HG02642 (cell line): ENCODE measurements at regions not wholly inside any gene's neighbourhood (a gene's known extent, or its start where the extent isn't known, plus 50 kb on each side); places are given as distances from the start of the nearest gene placed in this dataset.

Experiments
- ATAC-seq: cut with Tn5 transposase; IDR thresholded peaks from one replicate; pipeline ENCODE4 v1.9.1; 2021; ENCODE audit warnings: mild to moderate bottlenecking; ENCODE audit not compliant: unreplicated experiment, poor library complexity

DNA sequence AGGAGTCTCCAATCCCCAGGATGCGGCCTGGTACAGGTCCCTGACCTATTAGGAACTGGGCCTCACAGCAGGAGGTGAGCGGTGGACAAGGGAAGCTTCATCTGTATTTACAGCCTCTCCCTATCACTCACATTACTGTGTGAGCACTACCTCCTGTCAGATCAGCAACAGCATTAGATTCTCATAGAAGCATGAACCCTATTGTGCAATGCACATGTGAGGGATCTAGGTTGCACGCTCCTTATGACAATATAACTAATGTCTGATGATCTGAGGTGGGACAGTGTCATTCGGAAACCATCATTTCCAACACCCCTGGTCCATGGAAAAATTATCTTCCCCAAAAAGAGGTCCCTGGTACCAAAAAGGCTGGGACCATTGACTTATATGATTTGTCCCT lies 1000.5 kb downstream of the FLRT2 start:
- ATAC-seq, result no peak

DNA sequence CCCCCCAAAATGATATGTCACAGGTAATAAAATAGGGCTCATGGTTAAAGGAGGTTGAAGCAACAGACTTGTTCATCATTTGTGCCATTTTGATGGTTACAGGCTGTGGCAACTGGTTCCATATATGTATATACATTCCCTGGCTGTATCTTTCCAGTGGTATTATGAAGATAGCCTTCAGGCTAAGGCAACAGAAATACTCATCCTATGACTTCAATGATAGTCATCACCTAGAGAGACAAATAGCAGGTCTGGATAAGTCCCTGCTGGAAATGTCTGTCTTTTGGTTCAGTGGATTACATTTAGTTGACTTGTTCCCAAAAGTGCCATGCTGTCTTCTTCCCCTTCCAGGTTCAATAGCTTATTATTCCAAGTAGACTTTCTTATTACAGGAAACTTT lies 997.4 kb downstream of the FLRT2 start:
- ATAC-seq, result no peak

DNA sequence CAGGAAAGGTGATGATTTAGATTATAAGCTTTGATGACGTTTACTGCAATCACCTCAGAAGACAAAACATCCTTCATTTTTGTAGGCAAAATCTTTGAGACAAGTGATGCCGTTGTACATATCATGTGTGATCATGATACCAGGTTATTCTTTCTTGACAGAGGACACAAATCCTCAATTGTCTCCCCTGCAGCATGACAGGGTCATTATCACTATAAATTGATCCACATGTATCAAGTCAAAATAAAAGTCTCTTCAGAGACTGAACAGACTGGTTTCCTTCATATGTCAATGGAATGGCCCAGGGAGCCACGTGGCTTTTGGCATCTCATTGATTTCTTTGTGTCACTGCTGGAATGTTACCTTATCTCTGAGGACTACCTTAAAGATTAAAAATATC lies 995.7 kb downstream of the FLRT2 start:
- ATAC-seq, result no peak

GRCh38 chr14:86521843-86522242 lies 991.9 kb downstream of the FLRT2 start:
- no peak for ATAC-seq

DNA sequence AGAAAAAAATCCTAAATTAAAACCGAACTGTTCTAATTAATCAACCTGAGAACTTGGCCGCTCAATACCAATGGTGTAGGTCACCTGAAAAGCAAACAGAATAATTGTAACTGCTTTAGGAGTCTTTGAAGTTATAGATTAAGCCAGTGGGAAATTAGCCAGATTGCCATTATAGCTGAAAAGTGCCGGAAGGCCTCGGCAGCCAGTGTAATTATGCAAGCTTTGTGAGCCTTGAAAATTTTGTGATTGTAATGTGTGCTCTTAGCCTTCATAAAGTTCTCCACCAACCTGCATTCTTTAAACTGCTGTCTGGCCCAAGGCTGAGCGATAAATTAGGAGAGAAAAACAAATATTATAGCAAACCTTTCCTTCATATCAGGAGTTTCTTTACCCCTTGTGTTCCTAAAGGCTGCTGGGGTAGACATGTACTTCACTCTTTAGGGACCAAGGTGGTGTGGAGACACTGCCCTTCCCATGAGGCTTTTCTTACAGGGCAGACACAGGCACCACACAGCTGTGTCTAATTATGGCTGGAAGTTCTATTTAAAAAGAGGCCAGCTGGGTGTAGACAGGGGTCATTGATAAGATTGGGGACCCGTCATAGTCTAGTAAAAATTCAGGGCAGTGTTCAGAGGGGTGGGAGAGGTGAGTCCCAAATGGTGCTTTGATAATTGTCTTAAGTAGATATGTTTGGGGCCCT lies 991.2 kb downstream of the FLRT2 start:
- no peak for ATAC-seq

- no peak for ATAC-seq
Measured at GRCh38 chr14:86518298-86518697, 988.4 kb downstream of the FLRT2 start.

GRCh38 chr14:86515195-86515594 lies 985.3 kb downstream of the FLRT2 start:
- no peak for ATAC-seq

DNA sequence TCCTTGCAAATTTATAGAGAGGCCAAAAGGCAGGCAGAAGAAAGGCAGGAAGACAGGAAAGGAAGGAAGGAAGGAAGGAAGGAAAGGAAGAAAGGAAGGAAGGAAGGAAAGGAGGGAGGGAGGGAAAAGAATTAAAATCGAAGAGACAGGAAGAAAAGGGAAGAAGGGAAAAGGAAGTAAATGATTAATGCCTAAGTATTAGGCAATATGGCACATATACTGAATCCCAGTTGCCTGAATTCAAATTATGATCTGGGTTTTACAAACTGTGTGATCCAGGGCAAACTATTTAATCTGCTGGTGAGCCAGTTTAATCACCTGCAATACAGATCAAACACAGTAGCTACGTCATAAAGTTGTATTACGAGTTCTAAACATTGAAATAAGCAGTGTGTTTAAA lies 983.6 kb downstream of the FLRT2 start:
- ATAC-seq, result no peak

DNA sequence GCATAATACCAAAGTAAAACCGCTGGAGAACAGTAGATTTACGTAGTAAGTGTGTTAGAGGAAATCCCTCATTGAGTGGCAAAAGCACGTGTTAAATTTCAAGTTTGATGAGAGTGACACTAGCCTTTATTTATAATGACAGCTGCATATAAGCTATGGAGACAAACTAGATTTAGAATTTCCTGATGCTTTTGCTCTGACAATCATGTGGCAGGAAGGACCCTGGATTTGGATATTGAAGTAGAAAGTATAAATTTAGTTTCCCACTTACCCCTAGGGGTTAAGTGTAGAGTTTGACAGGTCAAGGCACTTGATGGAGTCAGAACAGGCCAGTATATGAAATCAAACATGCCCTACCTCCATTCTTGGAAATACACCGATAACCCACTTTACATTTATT lies 983.1 kb downstream of the FLRT2 start:
- no peak for ATAC-seq

GRCh38 chr14:86510491-86510890 lies 980.5 kb downstream of the FLRT2 start:
- no peak for ATAC-seq

DNA sequence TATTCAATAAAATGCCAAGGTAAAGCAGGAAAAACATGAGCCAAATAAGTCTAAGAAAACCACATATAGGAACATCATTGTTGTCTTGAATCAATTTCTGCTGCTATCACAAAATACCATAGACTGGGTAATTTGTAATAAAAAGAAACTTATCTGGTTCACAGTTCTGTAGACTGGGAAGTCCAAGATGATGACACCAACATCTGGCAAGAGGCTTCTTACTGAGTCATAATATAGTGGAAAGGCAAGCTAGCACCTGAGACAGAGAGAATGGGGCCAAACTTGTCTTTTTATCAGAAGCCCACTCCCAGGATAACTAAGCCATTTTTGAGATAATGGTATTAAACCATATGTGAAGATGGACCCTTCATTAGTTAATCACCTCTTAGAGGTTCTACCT lies 975.9 kb downstream of the FLRT2 start:
- ATAC-seq, result no peak

DNA sequence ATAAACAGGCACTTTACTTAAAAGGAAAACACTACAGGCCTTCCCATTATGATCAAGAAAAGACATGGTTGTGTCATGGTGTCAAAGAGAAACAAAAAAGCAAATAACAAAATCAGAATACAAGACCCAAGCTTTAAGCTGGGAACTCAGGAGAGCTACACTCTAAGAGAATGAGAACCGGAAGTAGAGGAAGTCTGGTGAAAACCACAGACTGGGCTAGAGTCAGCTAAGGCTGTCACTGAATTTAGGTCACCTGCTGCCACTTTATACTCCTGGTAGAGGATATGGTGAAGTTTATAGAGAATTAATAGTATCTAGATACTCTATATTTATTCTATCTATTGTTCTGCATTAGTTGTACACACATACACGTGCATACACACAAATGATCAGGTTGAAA lies 971.7 kb downstream of the FLRT2 start:
- ATAC-seq, result no peak

GRCh38 chr14:86491743-86492142 lies 961.8 kb downstream of the FLRT2 start:
- no peak for ATAC-seq

DNA sequence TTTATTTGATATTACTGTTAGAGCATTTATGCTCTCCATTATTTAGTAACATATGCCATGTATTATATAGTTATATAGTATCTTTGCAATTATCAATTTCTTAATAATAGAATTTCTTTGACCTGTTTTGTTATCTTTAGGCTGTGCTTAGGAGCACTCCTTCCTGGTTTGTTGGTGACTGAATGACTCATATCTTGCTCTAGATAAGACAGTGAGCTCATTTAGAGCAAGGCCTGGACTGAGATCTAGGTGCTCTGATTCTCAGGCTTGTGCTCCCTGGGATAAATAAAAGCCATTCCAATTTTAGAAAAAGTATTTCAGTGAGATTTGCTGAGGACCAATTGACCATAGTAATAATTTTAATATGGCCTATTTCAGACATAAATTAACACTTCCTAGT lies 951.2 kb downstream of the FLRT2 start:
- ATAC-seq, result no peak

GRCh38 chr14:86464341-86464740 lies 934.4 kb downstream of the FLRT2 start:
- ATAC-seq, result no peak

DNA sequence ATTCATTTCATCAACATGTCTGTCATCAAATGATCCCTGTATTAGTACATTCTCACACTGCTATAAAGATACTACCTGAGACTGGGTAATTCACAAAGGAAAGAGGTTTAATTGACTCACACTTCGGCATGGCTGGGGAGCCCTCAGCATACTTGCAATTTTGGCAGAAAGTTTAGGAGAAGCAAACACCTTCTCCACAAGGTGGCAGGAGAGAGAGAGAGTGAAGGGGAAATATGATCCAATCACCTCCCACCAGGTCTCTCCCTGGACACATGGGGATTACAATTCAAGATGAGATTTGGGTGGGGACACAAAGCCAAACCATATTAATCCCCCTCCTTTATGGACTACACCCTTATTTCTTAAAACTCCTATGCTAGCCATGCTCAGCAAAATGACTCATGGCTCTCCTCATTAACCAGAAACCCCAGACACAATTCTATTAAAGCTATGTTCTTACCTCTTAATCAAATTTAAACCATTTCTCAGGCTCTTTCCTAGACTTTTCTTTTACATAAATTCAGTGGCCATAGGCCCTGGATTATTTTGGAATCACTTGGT lies 932.3 kb downstream of the FLRT2 start:
- ATAC-seq, result no peak

DNA sequence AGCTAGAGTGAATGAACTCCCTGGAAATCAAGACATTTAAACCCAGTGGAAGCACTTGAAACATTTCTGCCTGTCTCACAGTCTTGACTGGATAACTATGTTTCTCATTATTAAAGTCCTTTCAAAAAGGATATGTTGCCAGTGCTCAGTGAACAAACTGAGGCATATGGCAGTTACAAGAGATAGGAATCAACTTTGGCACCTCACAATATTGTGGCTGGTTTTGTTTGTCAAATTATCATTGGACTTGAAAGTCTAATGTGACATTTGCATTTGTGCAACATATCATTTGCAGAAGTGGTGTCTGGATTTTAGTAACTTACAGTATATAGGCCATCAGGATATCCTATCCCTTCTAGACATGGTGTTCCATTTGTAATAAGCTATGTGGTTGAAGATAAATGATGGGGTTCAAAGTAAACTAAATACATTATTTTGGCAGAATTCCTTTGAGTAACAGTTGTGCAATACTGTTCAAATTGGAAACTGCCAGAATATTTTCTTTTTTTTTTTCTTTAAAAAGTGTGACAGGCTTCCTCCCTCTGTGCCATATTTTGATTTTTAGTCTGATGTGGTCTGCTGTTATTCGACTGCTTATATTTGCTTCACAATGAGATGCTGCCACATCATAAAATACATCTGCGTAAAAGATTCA lies 927.7 kb downstream of the FLRT2 start:
- no peak for ATAC-seq

GRCh38 chr14:86450085-86450484 lies 920.1 kb downstream of the FLRT2 start:
- ATAC-seq, result no peak

GRCh38 chr14:86442135-86442534 lies 912.2 kb downstream of the FLRT2 start:
- no peak for ATAC-seq

DNA sequence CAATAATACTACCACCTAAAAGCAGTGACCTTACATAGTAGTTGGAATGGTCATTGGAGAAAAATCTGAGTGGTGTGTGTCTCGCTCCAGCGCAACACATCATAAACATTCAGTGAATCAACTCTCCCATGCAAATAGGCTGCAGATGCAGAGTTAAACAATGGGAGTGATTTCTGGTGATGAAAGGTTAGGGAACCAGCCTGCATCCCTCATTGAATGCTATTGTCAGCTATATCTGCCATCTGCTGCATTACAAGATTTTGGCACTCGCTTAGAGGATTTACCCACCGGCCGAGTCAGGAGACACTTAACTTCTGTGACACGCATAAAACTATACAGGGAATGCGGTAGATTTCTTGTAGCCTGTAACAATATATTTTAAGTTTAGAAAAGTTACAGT lies 900.9 kb downstream of the FLRT2 start:
- no peak for ATAC-seq

- ATAC-seq, result no peak
Measured at GRCh38 chr14:86423214-86423613, 893.3 kb downstream of the FLRT2 start.

GRCh38 chr14:86420131-86420530 lies 890.2 kb downstream of the FLRT2 start:
- ATAC-seq, result no peak
